GM12864 (cell line): ENCODE measurements at regions not wholly inside any gene's neighbourhood (a gene's known extent, or its start where the extent isn't known, plus 50 kb on each side); places are given as distances from the start of the nearest gene placed in this dataset.

Experiments used
- DNase-seq: peaks from one replicate; pipeline ENCODE4 v3.0.0-alpha.2; 2011; ENCODE audit warnings: low read depth
- H3K4me3 ChIP-seq: 2 replicates; pipeline ENCODE4 v1.5.1; 2011; ENCODE audit warnings: mild to moderate bottlenecking, low read depth, low read length, control low read depth
- TF ChIP-seq, protein P1 (sequence below): IDR thresholded peaks from 2 replicates; pipeline ENCODE4 v1.5.1; 2011; ENCODE audit warnings: low read depth, mild to moderate bottlenecking, moderate library complexity, low read length, control low read depth, inconsistent platforms; ENCODE audit errors: missing control alignments

DNA sequence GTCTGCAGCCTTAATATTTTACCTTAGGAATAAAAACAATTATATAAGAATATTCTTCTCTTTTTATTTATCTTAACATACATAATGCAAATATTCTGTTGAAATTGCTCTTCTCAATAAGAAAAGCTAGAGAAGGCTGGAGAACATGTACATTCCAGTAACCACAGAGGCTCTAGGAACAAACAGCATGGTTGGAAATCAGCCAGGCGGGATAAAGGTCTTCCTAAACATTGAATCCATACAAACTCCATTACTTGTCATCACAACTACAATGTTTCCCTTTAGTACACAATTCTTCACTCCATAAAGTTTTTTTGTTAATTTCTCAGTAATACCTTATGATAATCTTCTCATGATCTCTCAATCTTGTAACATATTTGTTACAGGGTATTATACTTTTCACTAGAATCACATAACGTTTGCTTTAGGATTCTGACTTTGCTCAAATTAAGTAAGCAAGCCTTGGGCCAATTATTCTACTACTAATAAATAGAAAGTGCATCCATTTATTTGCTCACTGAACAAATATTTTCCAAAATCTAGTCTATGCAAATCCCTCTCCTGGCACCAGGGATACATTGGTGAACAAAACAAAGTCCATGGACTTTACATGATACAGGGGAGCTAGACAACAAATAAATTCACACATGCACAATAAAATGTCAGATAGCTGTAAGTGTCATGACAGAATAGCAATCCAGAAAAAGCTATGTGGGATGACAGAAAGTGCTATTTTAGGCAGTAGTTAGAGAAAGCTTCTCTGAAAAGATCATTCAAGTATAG lies 237.5 kb upstream of the TMTC1 start:
- no peak for DNase-seq
- TF ChIP-seq, protein P1, sequence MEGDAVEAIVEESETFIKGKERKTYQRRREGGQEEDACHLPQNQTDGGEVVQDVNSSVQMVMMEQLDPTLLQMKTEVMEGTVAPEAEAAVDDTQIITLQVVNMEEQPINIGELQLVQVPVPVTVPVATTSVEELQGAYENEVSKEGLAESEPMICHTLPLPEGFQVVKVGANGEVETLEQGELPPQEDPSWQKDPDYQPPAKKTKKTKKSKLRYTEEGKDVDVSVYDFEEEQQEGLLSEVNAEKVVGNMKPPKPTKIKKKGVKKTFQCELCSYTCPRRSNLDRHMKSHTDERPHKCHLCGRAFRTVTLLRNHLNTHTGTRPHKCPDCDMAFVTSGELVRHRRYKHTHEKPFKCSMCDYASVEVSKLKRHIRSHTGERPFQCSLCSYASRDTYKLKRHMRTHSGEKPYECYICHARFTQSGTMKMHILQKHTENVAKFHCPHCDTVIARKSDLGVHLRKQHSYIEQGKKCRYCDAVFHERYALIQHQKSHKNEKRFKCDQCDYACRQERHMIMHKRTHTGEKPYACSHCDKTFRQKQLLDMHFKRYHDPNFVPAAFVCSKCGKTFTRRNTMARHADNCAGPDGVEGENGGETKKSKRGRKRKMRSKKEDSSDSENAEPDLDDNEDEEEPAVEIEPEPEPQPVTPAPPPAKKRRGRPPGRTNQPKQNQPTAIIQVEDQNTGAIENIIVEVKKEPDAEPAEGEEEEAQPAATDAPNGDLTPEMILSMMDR, result no peak
- H3K4me3 ChIP-seq, result no peak overlapping the region

DNA sequence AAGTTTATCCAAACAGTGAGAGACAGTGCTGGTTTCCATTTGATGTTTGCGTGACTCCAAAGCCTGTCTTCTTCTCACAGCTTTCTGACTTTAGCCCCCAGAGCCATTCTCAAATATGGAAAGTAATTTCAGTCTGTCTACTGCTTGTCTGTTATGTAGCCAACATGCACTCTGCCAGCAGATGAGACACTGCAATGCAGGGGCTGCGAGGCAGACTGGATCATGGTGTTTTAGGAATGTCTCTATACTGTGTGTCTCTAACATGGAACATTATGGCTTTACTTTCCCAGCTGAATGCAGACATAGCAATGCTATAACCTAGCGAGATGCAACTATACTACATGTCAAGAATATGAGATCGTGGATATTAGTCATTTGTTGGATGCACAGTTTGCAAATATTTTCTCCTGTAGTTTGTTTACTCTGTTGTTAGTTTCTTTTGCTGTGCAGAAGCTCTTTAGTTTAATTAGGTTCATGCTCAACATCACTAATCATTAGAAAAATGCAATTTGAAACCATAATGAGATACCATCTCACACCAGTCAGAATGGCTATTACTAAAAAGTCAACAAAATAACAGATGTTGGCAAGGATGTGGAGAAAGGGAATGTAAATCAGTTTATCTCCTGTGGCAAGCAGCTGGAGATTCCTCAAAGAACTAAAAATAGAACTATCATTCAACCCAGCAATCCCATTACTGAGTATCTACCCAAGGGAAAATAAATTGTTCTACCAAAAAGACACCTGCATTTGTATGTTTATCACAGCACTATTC lies 235.8 kb upstream of the TMTC1 start:
- no peak for DNase-seq
- TF ChIP-seq, protein P1, result no peak
- H3K4me3 ChIP-seq, result no peak overlapping the region

DNA sequence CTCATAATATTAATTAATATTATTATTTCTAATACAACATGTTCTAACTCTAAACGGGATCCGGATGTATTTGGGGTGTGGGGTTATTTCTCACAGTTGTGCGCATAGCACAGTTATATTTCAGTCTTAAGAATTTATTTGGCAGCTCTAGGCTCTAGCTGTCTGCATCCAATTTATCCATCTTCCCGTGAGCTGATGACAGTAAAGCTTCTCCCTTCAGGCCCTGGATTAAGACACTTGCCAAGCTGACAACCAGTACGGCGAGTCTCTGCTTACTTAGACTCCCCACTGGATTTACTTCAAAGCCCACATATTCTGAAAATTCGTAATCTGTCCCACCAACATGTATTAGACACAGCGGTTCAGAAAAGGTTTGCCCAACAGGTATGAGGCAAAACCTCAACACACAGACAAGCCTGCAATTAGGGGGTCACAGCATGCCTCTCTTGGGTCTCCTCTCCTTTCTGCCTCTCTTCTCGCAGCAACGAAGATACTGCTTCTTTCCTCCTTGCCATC lies 232.9 kb upstream of the TMTC1 start:
- TF ChIP-seq, protein P1, result no peak
- no peak overlapping the region for H3K4me3 ChIP-seq
- DNase-seq, result no peak

DNA sequence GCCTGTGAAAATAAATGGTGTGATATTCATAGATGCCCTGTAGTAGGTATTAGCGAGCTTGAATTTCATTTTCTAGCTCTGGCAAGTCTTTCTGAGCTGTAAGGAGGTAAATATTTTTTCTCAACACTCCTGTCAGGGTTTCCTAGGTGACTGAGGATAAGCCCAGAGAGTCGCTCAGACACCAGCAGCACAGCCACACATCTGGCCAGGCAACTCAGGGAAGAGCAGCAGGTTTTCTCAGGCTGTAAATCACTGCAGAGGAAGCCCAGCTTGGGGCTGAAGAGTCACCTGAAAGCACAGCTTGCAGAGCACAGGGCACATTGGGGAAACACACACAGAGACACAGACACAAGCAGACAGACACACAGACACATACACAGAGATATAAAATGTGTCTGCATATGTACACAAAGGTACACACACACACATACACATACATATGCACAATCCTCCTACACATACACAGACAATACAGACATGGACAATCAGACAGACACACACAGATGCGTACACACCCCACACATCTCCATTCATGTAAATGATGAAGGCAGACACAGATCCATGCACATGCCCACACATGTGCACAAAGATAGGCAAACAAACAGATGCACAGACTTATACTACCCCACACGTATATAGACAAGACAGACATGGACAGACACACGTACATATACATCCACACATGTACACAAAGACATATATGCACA lies 232.0 kb upstream of the TMTC1 start:
- no peak overlapping the region for H3K4me3 ChIP-seq
- TF ChIP-seq, protein P1, result no peak
- DNase-seq, result no peak

DNA sequence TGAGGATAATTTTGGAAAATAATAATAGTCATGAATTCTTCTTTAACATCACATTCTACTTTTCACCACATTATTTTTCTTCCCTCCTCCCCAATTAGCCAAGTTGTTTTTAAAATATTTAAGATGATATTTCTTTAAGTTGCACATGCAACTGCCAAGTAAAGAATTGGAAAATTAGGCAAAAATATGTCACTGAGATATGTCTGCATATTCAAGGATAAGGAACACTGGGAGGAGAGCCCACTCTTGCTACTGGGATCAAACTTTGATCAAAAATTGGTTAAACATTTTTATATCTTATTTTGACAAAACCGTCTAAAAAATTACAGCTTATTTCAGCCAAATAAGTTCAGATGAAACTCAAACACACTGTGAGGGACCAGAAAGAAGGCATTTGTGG lies 231.2 kb upstream of the TMTC1 start:
- no peak overlapping the region for H3K4me3 ChIP-seq
- TF ChIP-seq, protein P1, result no peak
- no peak for DNase-seq

DNA sequence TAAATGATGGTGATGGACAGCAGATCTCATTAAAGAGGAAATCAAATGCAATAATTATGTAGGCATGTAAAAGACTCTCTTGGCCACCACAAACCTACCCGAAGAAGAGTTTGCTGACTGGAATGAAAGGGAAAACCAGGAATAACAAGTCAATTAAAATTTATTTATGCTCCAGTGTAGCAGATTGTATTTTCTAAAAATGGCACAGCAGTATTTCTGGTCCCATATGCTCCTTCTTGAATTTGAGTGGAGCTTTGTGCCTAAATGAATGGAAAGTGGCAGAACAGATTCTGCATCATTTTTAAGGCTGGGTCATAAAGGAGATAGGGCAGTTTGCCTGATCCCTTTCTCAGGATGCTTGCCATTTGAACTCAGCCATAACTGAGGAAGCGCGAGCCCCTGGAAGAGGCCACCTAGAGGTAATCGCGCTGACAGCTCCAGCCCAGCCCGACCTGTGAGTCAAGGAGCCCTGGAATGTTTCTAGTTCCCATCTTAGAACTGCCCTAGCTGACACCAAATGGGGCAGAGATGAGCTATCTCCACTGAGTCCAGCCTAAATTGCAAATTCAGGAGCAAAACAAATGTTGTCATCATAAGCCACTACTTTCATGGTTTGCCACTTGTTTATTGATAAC lies 229.2 kb upstream of the TMTC1 start:
- TF ChIP-seq, protein P1, result no peak
- H3K4me3 ChIP-seq, result no peak overlapping the region
- no peak for DNase-seq
